Hepatocyte (in vitro differentiated cells): ENCODE measurements at regions not wholly inside any gene's neighbourhood (a gene's known extent, or its start where the extent isn't known, plus 50 kb on each side); places are given as distances from the start of the nearest gene placed in this dataset.

ENCODE experiments used
- DNase-seq: peaks from one replicate; pipeline ENCODE4 v3.0.0-alpha.2; 2016; ENCODE audit warnings: low spot score
- H2AFZ ChIP-seq: fragments of 200-600 bp; sonication (generic); 2 replicates; pipeline ENCODE4 v1.6.0; 2016; ENCODE audit warnings: antibody characterized with exemption, mild to moderate bottlenecking
- H3K27ac ChIP-seq: fragments of 200-600 bp; sonication (generic); 2 replicates; pipeline ENCODE4 v1.5.1; 2016; ENCODE audit warnings: mild to moderate bottlenecking
- H3K27me3 ChIP-seq: fragments of 200-600 bp; sonication (generic); 2 replicates; pipeline ENCODE4 v1.6.1; 2016
- H3K36me3 ChIP-seq: fragments of 200-600 bp; sonication (generic); replicated peaks from 2 replicates; pipeline ENCODE4 v1.5.1; 2016; ENCODE audit warnings: low read depth; ENCODE audit not compliant: insufficient read depth
- H3K4me1 ChIP-seq: fragments of 200-600 bp; sonication (generic); 2 replicates; pipeline ENCODE4 v1.5.1; 2016; ENCODE audit warnings: mild to moderate bottlenecking, moderate library complexity; ENCODE audit not compliant: insufficient read depth
- H3K4me2 ChIP-seq: fragments of 200-600 bp; sonication (generic); 2 replicates; pipeline ENCODE4 v1.6.0; 2016
- H3K4me3 ChIP-seq: fragments of 200-600 bp; sonication (generic); 2 replicates; pipeline ENCODE4 v1.5.1; 2016; ENCODE audit warnings: mild to moderate bottlenecking
- H3K79me2 ChIP-seq: fragments of 200-600 bp; sonication (generic); 2 replicates; pipeline ENCODE4 v1.6.0; 2017; ENCODE audit warnings: mild to moderate bottlenecking
- H3K9me2 ChIP-seq: fragments of 200-600 bp; sonication (generic); replicated peaks from 2 replicates; pipeline ENCODE4 v1.6.0; 2017; ENCODE audit warnings: mild to moderate bottlenecking; ENCODE audit not compliant: insufficient read depth
- H3K9me3 ChIP-seq: fragments of 200-600 bp; sonication (generic); 2 replicates; pipeline ENCODE4 v1.5.1; 2016; ENCODE audit warnings: low read depth, mild to moderate bottlenecking
- H4K20me1 ChIP-seq: fragments of 200-600 bp; sonication (generic); 2 replicates; pipeline ENCODE4 v1.6.0; 2016; ENCODE audit warnings: mild to moderate bottlenecking; ENCODE audit not compliant: insufficient read depth, poor library complexity, severe bottlenecking
- CTCF ChIP-seq: fragments of 200-600 bp; sonication (generic); IDR thresholded peaks from 2 replicates; pipeline ENCODE4 v1.5.1; 2016; ENCODE audit warnings: antibody characterized with exemption, mild to moderate bottlenecking; ENCODE audit not compliant: poor library complexity
- EZH2 ChIP-seq: fragments of 200-600 bp; sonication (generic); IDR thresholded peaks from 2 replicates; pipeline ENCODE4 v1.6.1; 2016; ENCODE audit warnings: antibody characterized with exemption, mild to moderate bottlenecking, borderline replicate concordance
- EZH2phosphoT487 ChIP-seq: fragments of 200-600 bp; sonication (generic); IDR thresholded peaks from one replicate; pipeline ENCODE4 v1.6.1; 2018; ENCODE audit warnings: antibody characterized with exemption, mild to moderate bottlenecking, low read depth, moderate library complexity; ENCODE audit not compliant: unreplicated experiment, severe bottlenecking
- WGBS: methylation state at CpG from one replicate; pipeline ENCODE4 v1.1.6; 2016; ENCODE audit warnings: low lambda C conversion rate; ENCODE audit errors: missing lambda C conversion rate; 5-methylcytosine and 5-hydroxymethylcytosine counted together

- Histone ChIP-seq H3K4me2 (no peak overlapping the region), H2AFZ (no peak overlapping the region), H3K27me3 (no peaks in the 10 kb centered on the region), H3K36me3 (no peaks in the 10 kb centered on the region), H3K9me2 (no peaks in the 10 kb centered on the region), H3K4me1 (peaks cover 60% of the 10 kb centered on the region), H3K4me3 (no peak overlapping the region), H3K79me2 (no peaks in the 10 kb centered on the region), H4K20me1 (no peaks in the 10 kb centered on the region), H3K9me3 (no peaks in the 10 kb centered on the region), H3K27ac (peak overlapping the region; percentile 93)
- TF ChIP-seq EZH2phosphoT487: no peak
- no peak for TF ChIP-seq EZH2
- no peak for TF ChIP-seq CTCF
- 69% methylated on average over 5 of the region's 6 CpGs for WGBS
- DNase-seq: no peak
These were observed 153.5 kb upstream of the LPP start for GRCh38 chr3:188000361-188000861.

GRCh38 chr3:188001093-188001492 lies 152.9 kb upstream of the LPP start:
- Histone ChIP-seq H3K27me3 (no peaks in the 10 kb centered on the region), H3K27ac (peak overlapping the region; percentile 93), H3K9me2 (no peaks in the 10 kb centered on the region), H3K4me1 (peaks cover 60% of the 10 kb centered on the region), H3K4me3 (no peak overlapping the region), H2AFZ (no peak overlapping the region), H3K9me3 (no peaks in the 10 kb centered on the region), H3K79me2 (no peaks in the 10 kb centered on the region), H4K20me1 (no peaks in the 10 kb centered on the region), H3K4me2 (no peak overlapping the region), H3K36me3 (no peaks in the 10 kb centered on the region)
- WGBS: 63% methylated on average over 3 of the region's 3 CpGs
- no peak for TF ChIP-seq EZH2
- no peak for TF ChIP-seq EZH2phosphoT487
- no peak for DNase-seq

- H3K9me2 ChIP-seq: no peaks in the 10 kb centered on the region
- H3K4me1 ChIP-seq: peaks cover 60% of the 10 kb centered on the region
- H3K27ac ChIP-seq: peak overlapping the region; percentile 93
- H4K20me1 ChIP-seq: no peaks in the 10 kb centered on the region
- DNase-seq: no peak
- H2AFZ ChIP-seq: no peak overlapping the region
- no peaks in the 10 kb centered on the region for H3K9me3 ChIP-seq
- no peak overlapping the region for H3K4me3 ChIP-seq
- H3K36me3 ChIP-seq: no peaks in the 10 kb centered on the region
- H3K27me3 ChIP-seq: no peaks in the 10 kb centered on the region
- H3K4me2 ChIP-seq: peak overlapping the region; percentile 60
- H3K79me2 ChIP-seq: no peaks in the 10 kb centered on the region
- no peak for TF ChIP-seq CTCF
- no peak for TF ChIP-seq EZH2
- TF ChIP-seq EZH2phosphoT487: no peak
These were observed 152.0 kb upstream of the LPP start for GRCh38 chr3:188001926-188002325.

- Histone ChIP-seq H3K9me2 (no peaks in the 10 kb centered on the region), H3K9me3 (no peaks in the 10 kb centered on the region), H3K4me3 (no peak overlapping the region), H4K20me1 (no peaks in the 10 kb centered on the region), H3K4me1 (peaks cover 53% of the 10 kb centered on the region), H3K27me3 (no peaks in the 10 kb centered on the region), H2AFZ (no peak overlapping the region), H3K4me2 (peak overlapping the region; percentile 60), H3K79me2 (no peaks in the 10 kb centered on the region), H3K36me3 (no peaks in the 10 kb centered on the region), H3K27ac (peak overlapping the region; percentile 93)
- TF ChIP-seq EZH2: no peak
- TF ChIP-seq CTCF: no peak
- TF ChIP-seq EZH2phosphoT487: no peak
- WGBS: 100% methylated on average over 1 of the region's 1 CpG
- peak; percentile 44 for DNase-seq
These were observed 151.3 kb upstream of the LPP start for GRCh38 chr3:188002626-188003138.
